SK-N-SH (cell line): ENCODE measurements at regions not wholly inside any gene's neighbourhood (a gene's known extent, or its start where the extent isn't known, plus 50 kb on each side); places are given as distances from the start of the nearest gene placed in this dataset.

Experiments
- CTCF ChIA-PET: fragments of 300-600, 350-600 bp; formaldehyde crosslinking; extraction: SDS; loops from one replicate; lab custom pipeline; 2021; lab: Yijun Ruan, JAX
- POLR2A ChIA-PET: fragments of 350-600 bp; sonication (Branson Sonifier 250); formaldehyde crosslinking; extraction: SDS; loops from one replicate; lab custom pipeline; 2020; ENCODE audit warnings: antibody characterized with exemption, inconsistent platforms; lab: Yijun Ruan, JAX
- DNase-seq: peaks from one replicate; pipeline ENCODE4 v3.0.0; 2012
- H2AFZ ChIP-seq: fragments of 200-600 bp; sonication (generic); 2 replicates; pipeline ENCODE4 v1.8.1; 2016; ENCODE audit warnings: antibody characterized with exemption, mild to moderate bottlenecking, low read depth
- H3F3A ChIP-seq: fragments of 200-600 bp; sonication (generic); replicated peaks from 2 replicates; pipeline ENCODE3; 2016; ENCODE audit warnings: antibody characterized with exemption, mild to moderate bottlenecking; ENCODE audit not compliant: insufficient read depth
- H3K27ac ChIP-seq, 2 experiments: fragments of 200-500 bp in 1 of 2; fragments of 200-600 bp in 1 of 2; sonication (Bioruptor generic) in 1 of 2; sonication (generic), shearing (Covaris generic) in 1 of 2; 2 replicates each; pipeline versions ENCODE4 v1.5.1 to v1.6.1; 2014 to 2016; ENCODE audit warnings: low read depth in 2 of 2, inconsistent platforms in 1 of 2, low read length in 1 of 2, mild to moderate bottlenecking in 1 of 2, mixed read lengths in 1 of 2
- H3K27me3 ChIP-seq: fragments of 200-600 bp; sonication (generic), shearing (Covaris generic); 2 replicates; pipeline ENCODE4 v1.6.1; 2016; ENCODE audit warnings: mixed run types; ENCODE audit not compliant: insufficient read depth
- H3K36me3 ChIP-seq, 2 experiments: fragments of 200-500 bp in 1 of 2; fragments of 200-600 bp in 1 of 2; sonication (Bioruptor generic) in 1 of 2; sonication (generic) in 1 of 2; replicated peaks in 1 of 2; 2 replicates each; pipeline versions ENCODE3 to v1.5.1; 2014 to 2016; ENCODE audit warnings: low read length in 1 of 2, mild to moderate bottlenecking in 1 of 2; ENCODE audit not compliant: insufficient read depth in 2 of 2, control insufficient read depth in 1 of 2
- H3K4me1 ChIP-seq, 2 experiments: fragments of 200-500 bp in 1 of 2; fragments of 200-600 bp in 1 of 2; sonication (Bioruptor generic) in 1 of 2; sonication (generic), shearing (Covaris generic) in 1 of 2; 2 replicates each; pipeline versions ENCODE4 v1.5.1 to v1.6.1; 2014 to 2016; ENCODE audit warnings: low read depth in 1 of 2, low read length in 1 of 2, mixed run types in 1 of 2; ENCODE audit not compliant: insufficient read depth in 2 of 2, control insufficient read depth in 1 of 2
- H3K4me2 ChIP-seq: fragments of 200-600 bp; sonication (generic), shearing (Covaris generic); 2 replicates; pipeline ENCODE4 v1.6.1; 2017; ENCODE audit warnings: mixed run types
- H3K4me3 ChIP-seq, 2 experiments: fragments of 200-500 bp in 1 of 2; fragments of 200-600 bp in 1 of 2; sonication (Bioruptor generic) in 1 of 2; sonication (generic), shearing (Covaris generic) in 1 of 2; 2 replicates each; pipeline versions ENCODE4 v1.5.1 to v1.8.1; 2014 to 2016; ENCODE audit warnings: low read depth in 2 of 2, inconsistent platforms in 1 of 2, low read length in 1 of 2, mild to moderate bottlenecking in 1 of 2, mixed read lengths in 1 of 2, moderate library complexity in 1 of 2
- H3K79me2 ChIP-seq: fragments of 200-600 bp; sonication (generic); 2 replicates; pipeline ENCODE4 v1.8.1; 2017; ENCODE audit warnings: mild to moderate bottlenecking; ENCODE audit not compliant: insufficient read depth
- H3K9ac ChIP-seq: fragments of 200-600 bp; sonication (generic); 2 replicates; pipeline ENCODE4 v1.6.1; 2017; ENCODE audit warnings: mixed run types
- H3K9me2 ChIP-seq: fragments of 200-600 bp; sonication (generic); 2 replicates; pipeline ENCODE4 v1.6.1; 2017; ENCODE audit warnings: mixed run types
- H3K9me3 ChIP-seq: fragments of 200-600 bp; sonication (generic); 2 replicates; pipeline ENCODE4 v1.6.1; 2017; ENCODE audit warnings: mixed run types, mild to moderate bottlenecking, moderate library complexity
- H4K20me1 ChIP-seq: fragments of 200-600 bp; sonication (generic); 2 replicates; pipeline ENCODE4 v1.6.1; 2017; ENCODE audit warnings: mild to moderate bottlenecking, mixed run types; ENCODE audit not compliant: insufficient read depth
- CTCF ChIP-seq: fragments of 200-600 bp; sonication (generic); IDR thresholded peaks from 2 replicates; pipeline ENCODE4 v1.6.1; 2017; ENCODE audit warnings: antibody characterized with exemption, mild to moderate bottlenecking, moderate library complexity
- EZH2phosphoT487 ChIP-seq: fragments of 200-600 bp; sonication (generic); IDR thresholded peaks from 2 replicates; pipeline ENCODE4 v1.6.1; 2017; ENCODE audit warnings: low read depth, mixed run types, mild to moderate bottlenecking, antibody characterized with exemption, moderate library complexity, borderline replicate concordance
- FOSL2 ChIP-seq: IDR thresholded peaks from 2 replicates; pipeline ENCODE4 v1.4.0; 2012; ENCODE audit warnings: low read depth, mild to moderate bottlenecking, moderate library complexity, borderline replicate concordance
- FOXJ3 ChIP-seq: sonication (generic); formaldehyde crosslinking; IDR thresholded peaks from 2 replicates; pipeline ENCODE4 v1.5.1; 2020; ENCODE audit warnings: mild to moderate bottlenecking, missing genetic modification reagents
- GATA2 ChIP-seq: sonication (generic); formaldehyde crosslinking; IDR thresholded peaks from 2 replicates; pipeline ENCODE4 v1.5.0; 2020; ENCODE audit warnings: mild to moderate bottlenecking, missing genetic modification reagents
- JUND ChIP-seq: IDR thresholded peaks from 2 replicates; pipeline ENCODE4 v1.4.0; 2012
- MXI1 ChIP-seq: IDR thresholded peaks from 2 replicates; pipeline ENCODE4 v1.6.1; 2012; ENCODE audit warnings: mild to moderate bottlenecking, low read depth, low read length, improper control_type of control experiment
- RAD21 ChIP-seq: IDR thresholded peaks from 2 replicates; pipeline ENCODE4 v1.6.1; 2012; ENCODE audit warnings: mild to moderate bottlenecking, low read length
- RXRA ChIP-seq: IDR thresholded peaks from 2 replicates; pipeline ENCODE4 v1.4.0; 2012; ENCODE audit warnings: low read depth, mild to moderate bottlenecking, borderline replicate concordance
- SMC3 ChIP-seq: IDR thresholded peaks from 2 replicates; pipeline ENCODE4 v1.6.1; 2012; ENCODE audit warnings: low read depth, low read length, improper control_type of control experiment
- TAF1 ChIP-seq: IDR thresholded peaks from 2 replicates; pipeline ENCODE4 v1.6.1; 2012; ENCODE audit warnings: low read depth, mild to moderate bottlenecking, low read length, moderate library complexity, borderline replicate concordance
- TEAD4 ChIP-seq: IDR thresholded peaks from 2 replicates; pipeline ENCODE4 v1.4.0; 2012; ENCODE audit warnings: mild to moderate bottlenecking, borderline replicate concordance; ENCODE audit not compliant: insufficient read depth
- WGBS: methylation state at CpG from one replicate; pipeline ENCODE4 v1.1.6; 2017; ENCODE audit warnings: low lambda C conversion rate; 5-methylcytosine and 5-hydroxymethylcytosine counted together
- TF ChIP-seq, protein P1 (sequence below): fragments of 150-350 bp; IDR thresholded peaks from 2 replicates; pipeline ENCODE4 v1.6.1; 2016; ENCODE audit warnings: mild to moderate bottlenecking, low read depth, low read length
- TF ChIP-seq, protein P2 (sequence below): IDR thresholded peaks from 2 replicates; pipeline ENCODE4 v1.4.0; 2012; ENCODE audit warnings: low read depth

DNA sequence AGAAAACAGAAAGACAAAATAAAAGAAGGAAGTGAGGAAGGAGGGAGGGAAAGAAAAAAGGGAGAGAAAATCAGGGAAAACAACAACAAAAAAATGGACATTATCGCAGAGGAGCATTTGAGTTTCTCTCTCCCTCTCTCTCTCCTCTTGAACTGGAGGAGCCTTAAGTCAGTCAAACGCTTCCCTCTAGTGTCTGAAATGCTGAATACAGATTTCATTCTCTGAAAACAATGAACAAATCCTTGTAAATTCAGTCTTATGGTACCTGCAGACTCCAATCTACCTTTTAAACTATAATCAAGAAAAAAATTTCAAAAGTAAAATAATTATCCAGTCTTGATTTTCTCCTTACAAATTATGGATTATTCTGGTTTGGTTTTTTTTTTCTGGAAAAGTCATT is 89.2 kb upstream of the PFKP start:
- H3K4me1 ChIP-seq, result peaks cover 0 to 13% of the 10 kb centered on the region in 2 experiments; a peak in 1 of 4 replicates
- H3K9ac ChIP-seq, result no peak overlapping the region
- TF ChIP-seq RAD21, result peak; percentile 91
- TF ChIP-seq GATA2, result no peak
- TF ChIP-seq SMC3, result peak; percentile 77
- peak; percentile 73 for TF ChIP-seq CTCF
- TF ChIP-seq, all 33 proteins: peak for 3
- no peaks in the 10 kb centered on the region for H3K9me2 ChIP-seq
- peaks cover 14% of the 10 kb centered on the region for H3F3A ChIP-seq
- H3K36me3 ChIP-seq, result no peaks in the 10 kb centered on the region
- no peaks in the 10 kb centered on the region for H3K9me3 ChIP-seq
- POLR2A ChIA-PET, result no interaction called here
- no peaks in the 10 kb centered on the region for H4K20me1 ChIP-seq
- CTCF ChIA-PET, result interaction anchor here (0.6 to 2.7 kb wide), 15 partner anchors 10 to 1734 kb away, joined by 3 to 16 read pairs (median 3); no protein-coding TSS in a partner anchor
- H3K27me3 ChIP-seq, result no peaks in the 10 kb centered on the region
- H3K4me3 ChIP-seq, result no peak overlapping the region
- no peak overlapping the region for H2AFZ ChIP-seq
- DNase-seq, result peak; percentile 64
- H3K27ac ChIP-seq, result no peak overlapping the region
- WGBS, result 42% methylated on average over 2 of the region's 2 CpGs
- no peak overlapping the region for H3K4me2 ChIP-seq
- H3K79me2 ChIP-seq, result no peaks in the 10 kb centered on the region

DNA sequence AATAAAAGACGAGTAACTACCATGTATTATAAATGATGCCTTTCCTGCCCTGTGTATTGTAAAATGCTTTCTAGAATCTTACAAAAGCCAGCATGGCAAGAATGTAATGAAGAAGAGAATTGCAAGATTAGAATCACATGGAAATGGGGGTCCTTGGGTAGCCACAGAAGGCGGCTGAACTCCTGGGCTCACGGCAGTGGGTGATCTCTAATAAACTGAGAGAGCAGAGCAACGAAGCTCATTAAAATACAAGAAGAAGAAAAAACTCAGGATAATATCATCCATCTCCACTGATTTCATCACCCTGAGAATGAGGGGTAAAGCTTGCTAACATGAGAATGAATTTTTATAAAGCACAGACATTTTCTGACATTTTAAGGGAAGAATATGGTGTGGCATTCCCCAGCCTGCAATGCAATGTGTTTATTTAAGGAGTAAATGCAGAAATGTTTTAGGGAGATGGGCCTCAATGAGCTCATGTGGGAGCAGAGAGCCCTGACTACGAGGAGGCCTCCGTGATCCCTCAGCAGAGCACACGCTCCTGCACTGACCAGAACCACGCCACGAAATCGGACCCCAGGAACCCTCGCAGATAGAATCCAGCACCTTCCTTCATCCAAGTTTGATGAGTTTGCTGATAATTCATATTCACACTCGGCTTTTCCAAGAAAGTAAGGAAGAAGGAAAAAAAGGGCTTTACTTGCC is 92.7 kb upstream of the PFKP start:
- H3K4me2 ChIP-seq, result no peak overlapping the region
- no peaks in the 10 kb centered on the region for H4K20me1 ChIP-seq
- no peaks in the 10 kb centered on the region for H3K36me3 ChIP-seq
- H2AFZ ChIP-seq, result no peak overlapping the region
- WGBS, result 83% methylated on average over 12 of the region's 12 CpGs
- H3K4me1 ChIP-seq, result no peaks in the 10 kb centered on the region
- CTCF ChIA-PET, result interaction anchor here (1.2 kb wide), 1 partner anchor 46 kb away, joined by 4 read pairs; no protein-coding TSS in a partner anchor
- TF ChIP-seq RXRA, result no peak
- TF ChIP-seq, all 33 proteins: peak for 0
- Histone ChIP-seq H3K79me2 (no peaks in the 10 kb centered on the region), H3K9me3 (no peaks in the 10 kb centered on the region), H3K9ac (no peak overlapping the region), H3K27me3 (no peaks in the 10 kb centered on the region; the same call in 1 of the 2 replicates), H3K9me2 (no peaks in the 10 kb centered on the region), H3K27ac (no peak overlapping the region), H3F3A (peaks cover under 1% of the 10 kb centered on the region), H3K4me3 (no peak overlapping the region)
- no peak for DNase-seq
- POLR2A ChIA-PET, result no interaction called here

DNA sequence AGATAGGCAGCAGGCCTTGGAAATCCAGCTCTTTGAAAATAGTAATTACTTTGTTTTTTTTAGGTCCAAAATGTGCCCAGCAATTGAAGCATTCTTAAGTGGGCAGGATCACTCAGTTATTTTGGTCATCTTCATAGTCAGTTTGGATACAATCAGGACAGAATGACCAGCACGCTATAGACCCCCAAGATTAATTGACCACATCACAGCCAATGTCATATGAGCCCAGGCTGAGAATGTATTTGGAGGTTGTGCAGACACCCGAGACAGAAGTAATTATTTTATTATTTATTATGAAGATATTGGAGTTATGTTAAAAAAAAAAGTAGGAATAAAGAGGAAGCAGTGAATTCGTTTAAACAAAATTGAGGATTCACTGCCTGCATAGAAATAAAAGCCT is 93.3 kb upstream of the PFKP start:
- WGBS, result 54% methylated on average over 3 of the region's 3 CpGs
- CTCF ChIA-PET, result interaction anchor here (1.2 kb wide), 1 partner anchor 46 kb away, joined by 4 read pairs; no protein-coding TSS in a partner anchor
- no peak overlapping the region for H3K27ac ChIP-seq
- TF ChIP-seq SMC3, result no peak
- TF ChIP-seq, protein P1, sequence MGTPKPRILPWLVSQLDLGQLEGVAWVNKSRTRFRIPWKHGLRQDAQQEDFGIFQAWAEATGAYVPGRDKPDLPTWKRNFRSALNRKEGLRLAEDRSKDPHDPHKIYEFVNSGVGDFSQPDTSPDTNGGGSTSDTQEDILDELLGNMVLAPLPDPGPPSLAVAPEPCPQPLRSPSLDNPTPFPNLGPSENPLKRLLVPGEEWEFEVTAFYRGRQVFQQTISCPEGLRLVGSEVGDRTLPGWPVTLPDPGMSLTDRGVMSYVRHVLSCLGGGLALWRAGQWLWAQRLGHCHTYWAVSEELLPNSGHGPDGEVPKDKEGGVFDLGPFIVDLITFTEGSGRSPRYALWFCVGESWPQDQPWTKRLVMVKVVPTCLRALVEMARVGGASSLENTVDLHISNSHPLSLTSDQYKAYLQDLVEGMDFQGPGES, result no peak
- no peak for TF ChIP-seq MXI1
- no peak for TF ChIP-seq EZH2phosphoT487
- TF ChIP-seq, protein P2, sequence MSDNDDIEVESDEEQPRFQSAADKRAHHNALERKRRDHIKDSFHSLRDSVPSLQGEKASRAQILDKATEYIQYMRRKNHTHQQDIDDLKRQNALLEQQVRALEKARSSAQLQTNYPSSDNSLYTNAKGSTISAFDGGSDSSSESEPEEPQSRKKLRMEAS, result no peak
- TF ChIP-seq FOSL2, result no peak
- no peak for TF ChIP-seq CTCF
- no peak for TF ChIP-seq JUND
- TF ChIP-seq TEAD4, result no peak
- TF ChIP-seq TAF1, result no peak
- TF ChIP-seq RAD21, result no peak
- TF ChIP-seq FOXJ3 (CRISPR knock-in tag), result no peak

More for the DNA sequence above, 93.3 kb upstream of the PFKP start:
- H3F3A ChIP-seq, result no peaks in the 10 kb centered on the region
- no peak overlapping the region for H3K4me3 ChIP-seq
- no peaks in the 10 kb centered on the region for H3K79me2 ChIP-seq
- no peaks in the 10 kb centered on the region for H3K9me2 ChIP-seq
- no peaks in the 10 kb centered on the region for H3K4me1 ChIP-seq
- H3K27me3 ChIP-seq, result no peaks in the 10 kb centered on the region; the same call in 1 of the 2 replicates
- H2AFZ ChIP-seq, result no peak overlapping the region
- H3K4me2 ChIP-seq, result no peak overlapping the region
- H3K36me3 ChIP-seq, result no peaks in the 10 kb centered on the region
- H3K9ac ChIP-seq, result no peak overlapping the region
- DNase-seq, result no peak
- no peaks in the 10 kb centered on the region for H4K20me1 ChIP-seq
- H3K9me3 ChIP-seq, result no peaks in the 10 kb centered on the region
- POLR2A ChIA-PET, result no interaction called here
